ENCODE measurements at regions not wholly inside any gene's neighbourhood (a gene's known extent, or its start where the extent isn't known, plus 50 kb on each side); places are given as distances from the start of the nearest gene placed in this dataset.
"Not testable (repeated sequence)": the region's sequence is repeated elsewhere in the genome, so short reads cannot be mapped to it uniquely, and the experiment has no call there.

DNA sequence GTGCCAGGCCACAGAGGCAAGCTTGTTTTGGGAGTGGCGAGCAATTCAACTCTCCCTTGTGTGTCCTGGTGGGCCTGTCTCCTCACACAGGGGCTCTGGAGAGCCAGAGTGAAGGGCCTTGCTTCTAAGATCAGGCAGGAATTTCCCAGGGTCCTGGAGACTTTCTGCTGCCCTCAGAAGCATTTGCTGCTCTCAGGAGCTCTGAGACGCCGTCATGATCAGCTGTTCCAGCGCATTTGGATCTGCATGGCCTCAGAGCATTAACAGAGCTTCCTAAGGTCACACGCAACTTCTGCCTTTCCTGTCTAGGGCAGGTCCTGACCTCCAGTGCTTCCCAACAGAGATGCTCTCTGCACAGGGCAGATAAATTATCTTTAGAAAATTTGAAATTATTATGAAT is 52.2 kb upstream of the C10orf90 start:
- DNase-seq (ENCODE audit: low read depth): no peak

DNA sequence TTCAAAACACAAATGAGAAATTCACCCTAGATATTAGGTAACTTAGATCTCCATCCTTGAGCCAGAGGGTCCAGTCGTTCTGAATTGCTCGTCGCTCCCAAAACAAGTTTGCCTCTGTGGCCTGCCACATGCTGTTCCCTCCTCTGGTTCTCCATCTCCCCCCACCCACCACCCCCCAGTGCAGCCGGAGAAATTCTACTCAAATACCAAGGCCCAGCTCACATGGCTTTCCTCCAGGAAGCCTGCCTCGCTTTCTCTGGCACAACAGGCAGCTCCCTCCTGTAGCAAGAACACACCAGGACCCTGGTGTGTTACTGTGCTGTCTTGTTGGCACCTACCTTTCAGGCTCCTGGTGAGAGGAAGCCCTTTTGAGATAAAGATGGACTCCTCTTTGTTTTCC is 52.7 kb upstream of the C10orf90 start:
- no peak for DNase-seq (ENCODE audit: low read depth)

GRCh38 chr10:126729314-126729870 is 58.9 kb upstream of the C10orf90 start:
- DNase-seq (ENCODE audit: low read depth): no peak

DNA sequence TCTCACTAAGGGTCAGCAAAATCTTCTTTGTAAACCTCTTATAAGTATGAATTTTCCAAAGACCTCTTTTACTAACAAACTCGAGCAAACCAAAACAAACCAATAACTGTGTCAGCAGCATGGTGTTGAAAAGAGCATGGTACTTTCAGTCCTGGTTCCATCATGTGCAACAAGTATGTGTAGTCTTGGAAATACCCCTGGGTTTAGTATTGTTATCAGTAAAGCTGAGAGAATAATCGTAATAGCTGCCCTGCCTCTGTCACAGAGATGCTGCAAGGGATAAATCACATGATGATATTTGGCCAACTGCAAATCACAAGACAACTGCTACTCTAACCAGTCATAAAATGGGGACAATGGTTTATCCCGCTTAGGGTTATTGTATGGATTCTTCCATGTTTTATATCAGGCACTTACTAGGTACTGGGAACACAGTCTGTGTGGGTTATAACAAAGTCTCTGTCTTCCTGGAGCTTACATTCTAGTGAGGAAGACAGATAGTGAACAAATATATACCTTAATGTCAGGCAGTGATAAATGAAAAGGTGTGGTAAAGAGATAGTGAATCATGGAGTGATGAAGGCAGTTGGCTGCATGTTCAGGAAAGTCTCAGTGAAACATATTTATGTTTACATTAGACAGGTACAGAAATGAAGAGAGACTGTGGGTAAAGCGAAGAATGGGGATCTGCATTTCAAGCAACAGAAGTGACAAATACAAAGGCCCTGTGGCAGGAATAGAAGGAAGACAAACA is 60.5 kb upstream of the C10orf90 start:
- DNase-seq (ENCODE audit: low read depth): no peak

GRCh38 chr10:126731610-126731990 is 61.1 kb upstream of the C10orf90 start:
- DNase-seq (ENCODE audit: low read depth): no peak

- no peak for DNase-seq (ENCODE audit: low read depth)
Observed at GRCh38 chr10:126732308-126732707, 61.8 kb upstream of the C10orf90 start.

DNA sequence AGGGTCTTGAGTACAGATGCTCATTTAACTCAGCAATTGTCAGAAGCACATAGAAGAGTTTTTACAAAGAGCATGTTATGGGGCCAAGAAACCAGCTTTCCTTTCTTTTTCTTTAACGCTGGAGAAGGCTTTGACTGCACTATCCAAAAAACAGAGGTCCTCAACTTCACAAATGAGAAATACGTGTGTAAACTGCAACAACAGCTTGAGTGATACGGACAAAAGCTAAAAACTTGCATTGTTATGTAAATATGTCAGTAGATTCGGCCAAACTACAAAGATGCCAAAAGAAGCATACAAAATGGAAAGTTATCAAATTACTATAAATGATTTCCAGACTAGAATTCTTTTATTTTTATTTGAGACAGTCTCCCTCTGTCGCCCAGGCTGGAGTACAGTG is 62.4 kb upstream of the C10orf90 start:
- DNase-seq (ENCODE audit: low read depth): no peak

DNA sequence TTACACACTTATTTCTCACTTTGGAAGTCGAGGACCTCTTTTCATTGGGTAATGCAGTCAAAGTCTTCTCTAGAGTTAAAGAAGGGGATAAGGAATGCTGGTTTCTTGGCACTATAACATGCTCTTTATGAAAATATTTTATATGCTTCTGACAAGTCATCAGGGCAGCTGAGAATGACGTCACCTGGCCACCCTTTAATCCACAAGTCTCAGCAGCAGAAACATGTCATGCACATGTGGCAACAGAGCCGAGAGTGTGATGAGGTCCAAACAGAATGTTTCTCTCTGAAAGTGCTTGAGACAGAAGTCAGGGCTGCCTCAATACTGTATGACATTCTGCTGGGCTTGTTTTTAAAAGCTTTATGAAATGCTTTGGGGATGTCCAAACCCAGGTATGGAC is 63.5 kb upstream of the C10orf90 start:
- DNase-seq (ENCODE audit: low read depth): no peak

GRCh38 chr10:126734967-126735366 is 64.5 kb upstream of the C10orf90 start:
- DNase-seq (ENCODE audit: low read depth): no peak

DNA sequence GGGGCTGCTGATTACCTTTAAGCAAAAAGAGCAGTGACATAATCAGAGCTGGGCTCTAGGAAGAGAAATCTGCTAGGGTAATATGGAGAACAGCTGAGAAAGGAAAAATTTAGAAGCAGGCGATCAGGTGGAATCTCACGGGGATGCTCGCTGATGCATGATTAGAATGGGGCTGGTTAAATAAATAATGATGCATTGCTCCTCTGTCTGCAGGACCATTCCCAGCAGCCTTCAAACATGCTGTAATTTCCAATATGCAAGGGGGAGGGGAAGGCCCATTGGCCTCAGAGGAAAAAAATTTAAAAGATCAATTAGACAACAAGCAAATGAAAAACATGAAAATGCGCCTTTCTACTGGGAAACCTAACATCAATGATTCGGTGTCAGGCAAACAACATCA is 65.6 kb upstream of the C10orf90 start:
- no peak for DNase-seq (ENCODE audit: low read depth)

DNA sequence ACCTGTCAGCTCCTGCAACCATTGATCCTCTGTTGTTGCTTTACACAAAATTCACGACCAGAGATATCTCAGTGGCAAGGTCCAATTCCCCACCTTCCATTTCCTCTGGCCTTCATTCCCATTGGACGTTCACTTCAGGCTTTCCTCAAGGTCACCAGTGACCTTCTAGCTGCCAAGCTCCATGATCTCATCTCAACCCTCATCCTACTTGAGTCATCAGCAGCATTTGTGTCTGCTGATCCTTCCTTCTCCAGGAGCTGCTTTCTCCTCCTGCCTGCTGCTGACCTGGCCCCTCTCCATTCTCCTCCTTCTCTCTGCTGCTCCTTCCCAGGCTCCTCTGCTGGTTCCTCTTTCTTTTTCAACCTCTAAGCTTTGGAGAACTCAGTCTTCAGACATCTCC is 66.2 kb upstream of the C10orf90 start:
- no peak for DNase-seq (ENCODE audit: low read depth)

DNA sequence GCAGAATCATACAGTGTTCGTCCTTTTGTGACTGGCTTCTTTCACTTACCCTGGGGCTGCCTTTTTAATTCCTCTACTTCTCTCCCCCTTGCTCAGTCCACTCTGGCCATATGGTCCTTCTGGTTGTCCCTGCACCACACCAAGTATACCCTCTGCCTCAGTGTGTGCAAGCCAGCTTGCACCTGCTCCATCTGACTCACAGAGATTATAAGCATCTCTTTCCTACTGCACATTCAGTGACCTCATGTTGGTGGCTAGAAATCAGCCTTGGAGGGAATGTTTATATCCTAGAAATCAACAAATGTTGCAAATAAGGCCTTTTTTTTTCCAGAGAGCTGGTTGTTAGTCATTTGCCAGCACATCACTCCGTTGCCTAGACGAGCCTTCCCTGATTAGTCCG is 67.5 kb upstream of the C10orf90 start:
- no peak for DNase-seq (ENCODE audit: low read depth)

- no peak for DNase-seq (ENCODE audit: low read depth)
Observed at GRCh38 chr10:126744571-126744970, 74.1 kb upstream of the C10orf90 start.

- peak; percentile 19 for DNase-seq (ENCODE audit: low read depth)
Observed at GRCh38 chr10:126749015-126749655, 78.6 kb upstream of the C10orf90 start.

GRCh38 chr10:126754966-126755365 is 84.5 kb upstream of the C10orf90 start:
- DNase-seq (ENCODE audit: low read depth): no peak

DNA sequence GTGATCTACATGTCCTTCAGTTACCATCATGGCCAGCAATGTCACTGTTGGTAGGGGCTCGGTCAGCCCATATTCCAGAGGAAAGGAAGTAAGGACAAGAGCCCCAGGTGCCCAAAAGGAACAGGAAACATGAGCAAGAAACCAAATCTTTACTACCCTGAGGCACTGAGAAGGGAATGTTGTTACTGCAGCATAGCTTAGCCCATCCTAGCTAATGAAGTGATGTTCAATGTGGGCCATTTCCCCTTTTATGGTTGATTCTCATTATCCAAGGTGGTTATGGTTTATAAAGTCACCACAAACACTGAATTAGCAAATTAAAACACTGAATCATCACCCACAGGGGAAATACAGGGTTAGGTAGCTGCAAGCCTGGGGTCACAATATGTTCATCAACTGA is 88.4 kb upstream of the C10orf90 start:
- no peak for DNase-seq (ENCODE audit: low read depth)

- no peak for DNase-seq (ENCODE audit: low read depth)
Observed at GRCh38 chr10:126759531-126759930, 89.0 kb upstream of the C10orf90 start.

DNA sequence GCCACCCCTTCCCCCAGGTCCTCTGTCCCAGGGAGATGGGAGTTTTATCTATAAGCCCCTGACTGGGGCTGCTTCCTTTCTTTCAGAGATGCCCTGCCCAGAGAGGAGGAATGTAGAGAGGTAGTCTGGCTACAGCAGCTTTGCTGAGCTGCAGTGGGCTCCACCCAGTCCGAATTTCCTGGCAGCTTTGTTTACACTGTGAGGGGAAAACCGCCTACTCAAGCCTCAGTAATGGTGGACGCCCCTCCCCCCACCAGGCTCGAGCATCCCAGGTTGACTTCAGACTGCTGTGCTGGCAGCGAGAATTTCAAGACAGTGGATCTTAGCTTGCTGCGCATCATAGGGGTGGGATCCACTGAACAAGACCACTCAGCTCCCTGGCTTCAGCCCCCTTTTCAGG is 96.2 kb upstream of the C10orf90 start:
- not testable (repeated sequence) for DNase-seq (ENCODE audit: low read depth)

GRCh38 chr10:126770809-126771208 is 100.3 kb upstream of the C10orf90 start:
- no peak for DNase-seq (ENCODE audit: low read depth)

GRCh38 chr10:126776168-126776567 is 105.7 kb upstream of the C10orf90 start:
- DNase-seq (ENCODE audit: low read depth): no peak

DNA sequence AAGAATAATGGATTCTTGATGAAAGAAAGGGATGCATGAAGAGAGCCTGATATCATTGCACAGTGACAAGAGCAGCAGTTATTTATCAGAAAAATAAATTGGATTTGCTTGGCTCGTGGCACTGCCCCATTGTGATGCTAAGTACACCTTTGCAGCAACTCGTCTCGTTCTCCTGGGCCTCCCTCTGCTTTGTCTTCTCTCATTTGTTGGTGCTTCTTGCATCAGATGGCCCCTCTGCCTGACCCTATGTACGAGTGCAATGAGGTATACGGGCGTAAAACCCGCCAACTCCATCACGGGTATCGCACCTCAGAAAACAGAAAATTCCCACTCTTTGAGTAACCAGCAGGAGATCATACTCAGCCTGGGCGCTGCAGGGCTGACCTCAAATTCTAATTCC is 107.2 kb upstream of the C10orf90 start:
- no peak for DNase-seq (ENCODE audit: low read depth)

DNA sequence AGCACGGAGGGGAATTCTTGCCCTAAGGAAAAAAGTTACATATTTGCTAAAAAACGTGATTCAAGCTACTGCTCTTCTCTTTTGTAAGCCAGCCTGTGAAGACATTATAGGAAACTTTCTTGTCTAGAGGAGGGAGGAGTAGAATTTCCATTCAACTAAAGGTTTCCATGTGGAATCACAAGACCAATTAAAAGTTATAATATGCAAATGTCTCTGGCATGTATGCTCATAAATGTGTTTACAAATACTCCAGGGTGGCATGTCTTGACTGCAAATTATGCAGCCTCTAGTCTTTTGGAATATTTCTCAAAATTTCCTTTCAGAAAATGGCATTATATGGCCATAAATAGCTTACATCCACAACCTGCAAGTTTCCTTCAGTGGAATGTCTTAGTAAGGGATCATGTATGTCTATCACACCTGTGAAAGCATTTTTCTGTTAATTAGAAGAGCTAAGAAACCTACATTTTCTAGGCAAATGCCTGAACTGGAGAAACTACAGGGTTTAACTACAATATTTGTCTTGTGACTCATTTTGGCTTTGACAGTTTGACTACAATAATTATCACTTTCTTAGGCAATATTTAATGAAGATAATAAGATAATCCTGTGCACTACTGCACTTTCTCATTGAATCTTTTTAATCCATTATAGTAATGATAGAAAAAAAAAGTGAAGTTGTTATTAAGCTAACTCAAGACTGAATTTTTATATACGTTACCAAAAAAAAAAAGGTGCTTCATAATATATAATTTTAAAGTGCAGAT is 111.1 kb upstream of the C10orf90 start:
- DNase-seq (ENCODE audit: low read depth): no peak

Measured in activated T-cell treated with anti-CD3 and anti-CD28 coated beads for 1 hour (primary cell).